Neural progenitor cell (in vitro differentiated cells): ENCODE measurements at regions not wholly inside any gene's neighbourhood (a gene's known extent, or its start where the extent isn't known, plus 50 kb on each side); places are given as distances from the start of the nearest gene placed in this dataset.

ENCODE experiments used
- DNase-seq: peaks from one replicate; pipeline ENCODE4 v3.0.0-alpha.2; 2016; ENCODE audit warnings: low spot score
- H2AFZ ChIP-seq: fragments of 200-600 bp; sonication (generic); replicated peaks from 2 replicates; pipeline ENCODE4 v1.6.1; 2016; ENCODE audit warnings: antibody characterized with exemption
- H3F3A ChIP-seq: fragments of 200-600 bp; sonication (generic); 2 replicates; pipeline ENCODE4 v1.6.1; 2016; ENCODE audit warnings: antibody characterized with exemption, low read depth
- H3K27ac ChIP-seq: fragments of 200-600 bp; sonication (generic); 2 replicates; pipeline ENCODE4 v1.5.1; 2016; ENCODE audit warnings: mild to moderate bottlenecking
- H3K27me3 ChIP-seq: fragments of 200-600 bp; sonication (generic); 2 replicates; pipeline ENCODE4 v1.6.1; 2016; ENCODE audit warnings: mild to moderate bottlenecking, moderate library complexity
- H3K36me3 ChIP-seq: fragments of 200-600 bp; sonication (generic); 2 replicates; pipeline ENCODE4 v1.5.1; 2016
- H3K4me1 ChIP-seq: fragments of 200-600 bp; sonication (generic); 2 replicates; pipeline ENCODE4 v1.6.1; 2016; ENCODE audit warnings: mixed run types
- H3K4me2 ChIP-seq: fragments of 200-600 bp; sonication (generic); 2 replicates; pipeline ENCODE4 v1.6.1; 2016
- H3K4me3 ChIP-seq: fragments of 200-600 bp; sonication (generic); 2 replicates; pipeline ENCODE4 v1.5.1; 2016
- H3K79me2 ChIP-seq: fragments of 200-600 bp; sonication (generic); 2 replicates; pipeline ENCODE4 v1.6.1; 2016; ENCODE audit warnings: low read depth
- H3K9ac ChIP-seq: fragments of 200-600 bp; sonication (generic); 2 replicates; pipeline ENCODE4 v1.6.1; 2016
- H3K9me3 ChIP-seq: fragments of 200-600 bp; sonication (generic); 2 replicates; pipeline ENCODE4 v1.5.1; 2016; ENCODE audit warnings: low read depth
- H4K20me1 ChIP-seq: fragments of 200-600 bp; sonication (generic); 2 replicates; pipeline ENCODE4 v1.6.1; 2016; ENCODE audit warnings: low read depth
- H3K27ac Mint-ChIP-seq: 3 replicates; pipeline ENCODE4 v1.8.0; 2021; ENCODE audit warnings: mixed read lengths
- H3K27me3 Mint-ChIP-seq: 2 replicates; pipeline ENCODE4 v1.8.0; 2022; ENCODE audit warnings: low read depth, mild to moderate bottlenecking, inconsistent platforms, moderate library complexity, mixed read lengths; ENCODE audit not compliant: insufficient read depth
- H3K36me3 Mint-ChIP-seq: 3 replicates; pipeline ENCODE4 v1.8.0; 2021; ENCODE audit warnings: mixed read lengths
- H3K4me1 Mint-ChIP-seq: 3 replicates; pipeline ENCODE4 v1.8.0; 2021; ENCODE audit warnings: mixed read lengths
- H3K4me3 Mint-ChIP-seq: 3 replicates; pipeline ENCODE4 v1.8.0; 2021; ENCODE audit warnings: mild to moderate bottlenecking, moderate library complexity, mixed read lengths
- H3K9me3 Mint-ChIP-seq: 3 replicates; pipeline ENCODE4 v1.8.0; 2020; ENCODE audit warnings: mixed read lengths
- CTCF ChIP-seq: fragments of 200-600 bp; sonication (generic); IDR thresholded peaks from 2 replicates; pipeline ENCODE4 v1.5.1; 2017; ENCODE audit warnings: antibody characterized with exemption, mild to moderate bottlenecking
- EZH2 ChIP-seq: fragments of 200-600 bp; sonication (generic); IDR thresholded peaks from 2 replicates; pipeline ENCODE4 v1.6.1; 2017; ENCODE audit warnings: antibody characterized with exemption, mild to moderate bottlenecking, moderate library complexity
- EZH2phosphoT487 ChIP-seq: fragments of 200-600 bp; sonication (generic); IDR thresholded peaks from 2 replicates; pipeline ENCODE4 v1.6.1; 2017; ENCODE audit warnings: antibody characterized with exemption

- Histone ChIP-seq H3K79me2 (no peaks in the 10 kb centered on the region), H3K27ac (no peak overlapping the region), H3K4me2 (no peak overlapping the region), H3K4me1 (no peaks in the 10 kb centered on the region), H3K36me3 (no peaks in the 10 kb centered on the region), H3F3A (no peaks in the 10 kb centered on the region), H3K9ac (no peak overlapping the region), H4K20me1 (no peaks in the 10 kb centered on the region), H3K4me3 (no peak overlapping the region), H3K27me3 (no peaks in the 10 kb centered on the region), H3K9me3 (no peaks in the 10 kb centered on the region), H2AFZ (no peak overlapping the region)
- Mint-ChIP-seq H3K9me3 (no peaks in the 10 kb centered on the region), H3K27ac (peak overlapping the region; percentile 38), H3K36me3 (no peaks in the 10 kb centered on the region), H3K27me3 (no peaks in the 10 kb centered on the region), H3K4me1 (peaks cover 10% of the 10 kb centered on the region), H3K4me3 (no peak overlapping the region)
- TF ChIP-seq CTCF (no peak), EZH2 (no peak), EZH2phosphoT487 (no peak)
- DNase-seq, result peak; percentile 6
Observed at GRCh38 chr3:933326-933725, 159.5 kb upstream of the CNTN6 start.

- Histone ChIP-seq H3K79me2 (no peaks in the 10 kb centered on the region), H3K9me3 (no peaks in the 10 kb centered on the region), H4K20me1 (no peaks in the 10 kb centered on the region), H3F3A (no peaks in the 10 kb centered on the region), H3K27ac (no peak overlapping the region), H3K27me3 (no peaks in the 10 kb centered on the region), H2AFZ (no peak overlapping the region), H3K36me3 (no peaks in the 10 kb centered on the region), H3K4me2 (no peak overlapping the region), H3K4me3 (no peak overlapping the region), H3K4me1 (no peaks in the 10 kb centered on the region), H3K9ac (no peak overlapping the region)
- no peak overlapping the region for H3K4me3 Mint-ChIP-seq
- no peaks in the 10 kb centered on the region for H3K9me3 Mint-ChIP-seq
- H3K36me3 Mint-ChIP-seq, result no peaks in the 10 kb centered on the region
- no peaks in the 10 kb centered on the region for H3K4me1 Mint-ChIP-seq
- peaks cover under 1% of the 10 kb centered on the region for H3K27me3 Mint-ChIP-seq
- no peak for DNase-seq
- H3K27ac Mint-ChIP-seq, result no peak overlapping the region
- TF ChIP-seq EZH2phosphoT487 (no peak), EZH2 (no peak), CTCF (no peak)
Observed at GRCh38 chr3:944786-945185, 148.0 kb upstream of the CNTN6 start.

- Mint-ChIP-seq H3K36me3 (no peaks in the 10 kb centered on the region), H3K4me1 (no peaks in the 10 kb centered on the region), H3K27me3 (peaks cover 2% of the 10 kb centered on the region), H3K9me3 (no peaks in the 10 kb centered on the region), H3K4me3 (no peak overlapping the region), H3K27ac (no peak overlapping the region)
- no peaks in the 10 kb centered on the region for H4K20me1 ChIP-seq
- H3F3A ChIP-seq, result no peaks in the 10 kb centered on the region
- no peaks in the 10 kb centered on the region for H3K36me3 ChIP-seq
- H3K27ac ChIP-seq, result no peak overlapping the region
- H3K4me2 ChIP-seq, result no peak overlapping the region
- H2AFZ ChIP-seq, result no peak overlapping the region
- H3K9me3 ChIP-seq, result no peaks in the 10 kb centered on the region
- H3K79me2 ChIP-seq, result no peaks in the 10 kb centered on the region
- H3K27me3 ChIP-seq, result no peaks in the 10 kb centered on the region
- TF ChIP-seq EZH2 (no peak), CTCF (no peak), EZH2phosphoT487 (no peak)
- H3K4me1 ChIP-seq, result no peaks in the 10 kb centered on the region
- H3K4me3 ChIP-seq, result no peak overlapping the region
- DNase-seq, result no peak
- no peak overlapping the region for H3K9ac ChIP-seq
Observed at GRCh38 chr3:945738-946137, 147.1 kb upstream of the CNTN6 start.

- TF ChIP-seq CTCF, result no peak
- TF ChIP-seq EZH2phosphoT487, result no peak
- TF ChIP-seq EZH2, result no peak
- Histone ChIP-seq H2AFZ (no peak overlapping the region), H3F3A (no peaks in the 10 kb centered on the region), H3K4me1 (no peaks in the 10 kb centered on the region), H4K20me1 (no peaks in the 10 kb centered on the region), H3K9me3 (no peaks in the 10 kb centered on the region), H3K36me3 (no peaks in the 10 kb centered on the region), H3K4me3 (no peak overlapping the region), H3K9ac (no peak overlapping the region), H3K27me3 (no peaks in the 10 kb centered on the region), H3K27ac (no peak overlapping the region), H3K79me2 (no peaks in the 10 kb centered on the region), H3K4me2 (no peak overlapping the region)
- peaks cover 2% of the 10 kb centered on the region for H3K27me3 Mint-ChIP-seq
- H3K36me3 Mint-ChIP-seq, result no peaks in the 10 kb centered on the region
- H3K9me3 Mint-ChIP-seq, result no peaks in the 10 kb centered on the region
- no peak for DNase-seq
- H3K4me1 Mint-ChIP-seq, result no peaks in the 10 kb centered on the region
- H3K4me3 Mint-ChIP-seq, result no peak overlapping the region
- no peak overlapping the region for H3K27ac Mint-ChIP-seq
Observed at GRCh38 chr3:952906-953305, 139.9 kb upstream of the CNTN6 start.
